NOMO-1 treated with dmso at 0.1 percent for 144 hours (cell line): ENCODE measurements at regions not wholly inside any gene's neighbourhood (a gene's known extent, or its start where the extent isn't known, plus 50 kb on each side); places are given as distances from the start of the nearest gene placed in this dataset.
"Not testable (repeated sequence)": the region's sequence is repeated elsewhere in the genome, so short reads cannot be mapped to it uniquely, and the experiment has no call there.

Source experiments
- DNase-seq: peaks from one replicate; lab custom pipeline; 2025; ENCODE audit not compliant: unreplicated experiment; lab: John Stamatoyannopoulos, UW

- no peak for DNase-seq
These were observed 276.0 kb downstream of the COG6 start for GRCh38 chr13:39931505-39931904.

- DNase-seq: not testable (repeated sequence)
These were observed 277.1 kb downstream of the COG6 start for GRCh38 chr13:39932514-39932913.

- DNase-seq: no peak
These were observed 279.7 kb downstream of the COG6 start for GRCh38 chr13:39935155-39935554.

GRCh38 chr13:39938596-39938995 lies 283.1 kb downstream of the COG6 start:
- DNase-seq: no peak

- no peak for DNase-seq
These were observed 285.8 kb downstream of the COG6 start for GRCh38 chr13:39941236-39941635.

GRCh38 chr13:39941911-39942551 lies 286.6 kb downstream of the COG6 start:
- no peak for DNase-seq

- DNase-seq: peak; percentile 11
These were observed 287.3 kb downstream of the COG6 start for GRCh38 chr13:39942552-39943273.

GRCh38 chr13:39943711-39944110 lies 288.2 kb downstream of the COG6 start:
- no peak for DNase-seq

- DNase-seq: no peak
These were observed 289.8 kb downstream of the COG6 start for GRCh38 chr13:39945226-39945625.

GRCh38 chr13:39946769-39947168 lies 291.3 kb downstream of the COG6 start:
- no peak for DNase-seq

GRCh38 chr13:39951301-39951700 lies 295.8 kb downstream of the COG6 start:
- no peak for DNase-seq

GRCh38 chr13:39952249-39953233 lies 297.1 kb downstream of the COG6 start:
- DNase-seq: no peak

- DNase-seq: no peak
These were observed 299.0 kb downstream of the COG6 start for GRCh38 chr13:39954476-39954875.

- no peak for DNase-seq
These were observed 300.1 kb downstream of the COG6 start for GRCh38 chr13:39955560-39955959.

GRCh38 chr13:39956036-39956435 lies 300.6 kb downstream of the COG6 start:
- DNase-seq: no peak

GRCh38 chr13:39957868-39958677 lies 302.6 kb downstream of the COG6 start:
- DNase-seq: no peak

- no peak for DNase-seq
These were observed 304.2 kb downstream of the COG6 start for GRCh38 chr13:39959497-39960144.

GRCh38 chr13:39960191-39960590 lies 304.7 kb downstream of the COG6 start:
- no peak for DNase-seq

GRCh38 chr13:39961036-39961435 lies 305.6 kb downstream of the COG6 start:
- DNase-seq: no peak

GRCh38 chr13:39963612-39964011 lies 308.1 kb downstream of the COG6 start:
- no peak for DNase-seq
